ENCODE measurements at regions not wholly inside any gene's neighbourhood (a gene's known extent, or its start where the extent isn't known, plus 50 kb on each side); places are given as distances from the start of the nearest gene placed in this dataset.
A peak's percentile ranks its signal among the peaks of the same experiment; 100 is the strongest.

- no peaks in the 10 kb centered on the region for H3K27me3 Mint-ChIP-seq
- intact Hi-C loops (cut with DNase I, micrococcal nuclease) = loop anchor here in 1 of 2 experiments (10.0 kb wide), 1 partner anchor 351 kb away; the partner anchor contains the start of gene DESI2
- no peaks in the 10 kb centered on the region for H3K36me3 Mint-ChIP-seq (ENCODE audit: low read depth)
- peaks cover 5% of the 10 kb centered on the region for H3K4me1 Mint-ChIP-seq (ENCODE audit: low read depth)
- no peak overlapping the region for H3K27ac ChIP-seq (ENCODE audit: low read depth in 1 of 2, low read length in 2 of 2)
- H3K9me3 ChIP-seq (ENCODE audit: control insufficient read depth in 1 of 2, insufficient read depth in 1 of 2, low read length in 2 of 2) = no peaks in the 10 kb centered on the region
- H3K4me3 Mint-ChIP-seq = no peak overlapping the region
- H3K27ac Mint-ChIP-seq = no peak overlapping the region
- no peaks in the 10 kb centered on the region for H3K27me3 ChIP-seq (ENCODE audit: control insufficient read depth in 1 of 2, insufficient read depth in 2 of 2, low read length in 2 of 2)
- POLR2A ChIA-PET = no interaction called here
- ATAC-seq (ENCODE audit: poor library complexity) (no peak), DNase-seq (peak in 2 of 14 experiments; percentile 18 to 44)
- H3K4me1 ChIP-seq (ENCODE audit: insufficient read depth, low read length) = peaks cover 10% of the 10 kb centered on the region
- TF ChIP-seq CTCF (IDR thresholded peaks at IDR 0.05) = no peak
- CTCF ChIA-PET = no interaction called here
- no peaks in the 10 kb centered on the region for H3K9me3 Mint-ChIP-seq
- H3K4me3 ChIP-seq (ENCODE audit: low read length) = no peak overlapping the region
- no peaks in the 10 kb centered on the region for H3K36me3 ChIP-seq (ENCODE audit: insufficient read depth, low read length)
These were observed 147.6 kb downstream of the ADSS2 start for GRCh38 chr1:244304156-244304555.

GRCh38 chr1:244304656-244305055 is 147.1 kb downstream of the ADSS2 start:
- Histone ChIP-seq H3K9me3 (ENCODE audit: control insufficient read depth in 1 of 2, insufficient read depth in 1 of 2, low read length in 2 of 2) (no peaks in the 10 kb centered on the region), H3K27ac (ENCODE audit: low read depth in 1 of 2, low read length in 2 of 2) (no peak overlapping the region), H3K4me3 (ENCODE audit: low read length) (no peak overlapping the region), H3K4me1 (ENCODE audit: insufficient read depth, low read length) (peaks cover 6% of the 10 kb centered on the region), H3K36me3 (ENCODE audit: insufficient read depth, low read length) (no peaks in the 10 kb centered on the region), H3K27me3 (ENCODE audit: control insufficient read depth in 1 of 2, insufficient read depth in 2 of 2, low read length in 2 of 2) (no peaks in the 10 kb centered on the region)
- intact Hi-C loops (cut with DNase I, micrococcal nuclease) = loop anchor here in 1 of 2 experiments (10.0 kb wide), 1 partner anchor 350 kb away; the partner anchor contains the start of gene DESI2
- ChIA-PET CTCF (no interaction called here), POLR2A (no interaction called here)
- no peaks in the 10 kb centered on the region for H3K36me3 Mint-ChIP-seq (ENCODE audit: low read depth)
- H3K4me1 Mint-ChIP-seq (ENCODE audit: low read depth) = peaks cover under 1% of the 10 kb centered on the region
- ATAC-seq (ENCODE audit: poor library complexity) (no peak), DNase-seq (no peak)
- TF ChIP-seq CTCF (IDR thresholded peaks at IDR 0.05) = no peak
- no peak overlapping the region for H3K27ac Mint-ChIP-seq
- H3K4me3 Mint-ChIP-seq = no peak overlapping the region
- no peaks in the 10 kb centered on the region for H3K27me3 Mint-ChIP-seq
- H3K9me3 Mint-ChIP-seq = peaks cover 4% of the 10 kb centered on the region

GRCh38 chr1:244305776-244306341 is 145.8 kb downstream of the ADSS2 start:
- ChIA-PET CTCF (no interaction called here), POLR2A (no interaction called here)
- H3K4me3 ChIP-seq (ENCODE audit: low read length) = no peak overlapping the region
- Mint-ChIP-seq H3K36me3 (ENCODE audit: low read depth) (no peaks in the 10 kb centered on the region), H3K27ac (no peak overlapping the region), H3K4me1 (ENCODE audit: low read depth) (no peaks in the 10 kb centered on the region), H3K27me3 (no peaks in the 10 kb centered on the region), H3K9me3 (peaks cover 4% of the 10 kb centered on the region), H3K4me3 (no peak overlapping the region)
- intact Hi-C loops (cut with DNase I, micrococcal nuclease) = loop anchor here in 1 of 2 experiments (10.0 kb wide), 1 partner anchor 349 kb away; the partner anchor contains the start of gene DESI2
- H3K4me1 ChIP-seq (ENCODE audit: insufficient read depth, low read length) = no peaks in the 10 kb centered on the region
- H3K27me3 ChIP-seq (ENCODE audit: control insufficient read depth in 1 of 2, insufficient read depth in 2 of 2, low read length in 2 of 2) = no peaks in the 10 kb centered on the region
- no peak overlapping the region for H3K27ac ChIP-seq (ENCODE audit: low read depth in 1 of 2, low read length in 2 of 2)
- no peak for ATAC-seq (ENCODE audit: poor library complexity)
- no peaks in the 10 kb centered on the region for H3K36me3 ChIP-seq (ENCODE audit: insufficient read depth, low read length)
- TF ChIP-seq CTCF (IDR thresholded peaks at IDR 0.05) = no peak
- DNase-seq = no peak
- no peaks in the 10 kb centered on the region for H3K9me3 ChIP-seq (ENCODE audit: control insufficient read depth in 1 of 2, insufficient read depth in 1 of 2, low read length in 2 of 2)

Measured in CD4-positive, alpha-beta T cell (primary cell).